RWPE1 (cell line): ENCODE measurements at regions not wholly inside any gene's neighbourhood (a gene's known extent, or its start where the extent isn't known, plus 50 kb on each side); places are given as distances from the start of the nearest gene placed in this dataset.
"Not testable (repeated sequence)": the region's sequence is repeated elsewhere in the genome, so short reads cannot be mapped to it uniquely, and the experiment has no call there.

Source experiments
- CTCF ChIA-PET: fragments of 350-600 bp; sonication (Branson Sonifier 250); formaldehyde crosslinking; extraction: SDS; loops from one replicate; lab custom pipeline; 2021; lab: Yijun Ruan, JAX
- POLR2A ChIA-PET: fragments of 400-600 bp; formaldehyde crosslinking; extraction: SDS; loops from one replicate; lab custom pipeline; 2020; ENCODE audit warnings: antibody characterized with exemption; ENCODE audit not compliant: low non-redundant PET; lab: Yijun Ruan, JAX
- DNase-seq: peaks from one replicate; pipeline ENCODE4 v3.0.0; 2012; ENCODE audit warnings: low spot score
- H3K27ac ChIP-seq: fragments of 450-650 bp; 2 replicates; pipeline ENCODE4 v1.5.1; 2017
- CTCF ChIP-seq: fragments of 450-650 bp; conservative IDR thresholded peaks from 2 replicates; pipeline ENCODE4 v1.5.1; 2017; ENCODE audit warnings: low read depth, mild to moderate bottlenecking

GRCh38 chr20:11509776-11510175 lies 407.9 kb upstream of the BTBD3 start:
- no peak overlapping the region for H3K27ac ChIP-seq
- DNase-seq: no peak
- ChIA-PET POLR2A (no interaction called here), CTCF (no interaction called here)
- no peak for TF ChIP-seq CTCF

- TF ChIP-seq CTCF: no peak
- DNase-seq: no peak
- POLR2A ChIA-PET: no interaction called here
- CTCF ChIA-PET: interaction anchor here (0.8 kb wide), 1 partner anchor 1537 kb away, joined by 4 read pairs; no protein-coding TSS in a partner anchor
- H3K27ac ChIP-seq: no peak overlapping the region
Measured at GRCh38 chr20:11511821-11512220, 405.9 kb upstream of the BTBD3 start.

- H3K27ac ChIP-seq, DNase-seq, CTCF ChIA-PET, POLR2A ChIA-PET: not testable (repeated sequence)
Measured at GRCh38 chr20:11513241-11513745, 404.4 kb upstream of the BTBD3 start.

GRCh38 chr20:11516448-11516847 lies 401.2 kb upstream of the BTBD3 start:
- ChIA-PET CTCF (interaction anchor here (0.7 kb wide), 1 partner anchor 8 kb away, joined by 4 read pairs; no protein-coding TSS in a partner anchor), POLR2A (no interaction called here)
- no peak for DNase-seq
- no peak overlapping the region for H3K27ac ChIP-seq
- no peak for TF ChIP-seq CTCF

GRCh38 chr20:11520596-11520995 lies 397.1 kb upstream of the BTBD3 start:
- H3K27ac ChIP-seq: no peak overlapping the region
- no peak for TF ChIP-seq CTCF
- POLR2A ChIA-PET: no interaction called here
- CTCF ChIA-PET: no interaction called here
- DNase-seq: no peak

GRCh38 chr20:11521476-11522365 lies 396.0 kb upstream of the BTBD3 start:
- CTCF ChIA-PET: no interaction called here
- POLR2A ChIA-PET: no interaction called here
- DNase-seq: no peak
- no peak overlapping the region for H3K27ac ChIP-seq
- TF ChIP-seq CTCF: no peak

- CTCF ChIA-PET: no interaction called here
- no peak for TF ChIP-seq CTCF
- no peak overlapping the region for H3K27ac ChIP-seq
- POLR2A ChIA-PET: no interaction called here
- DNase-seq: no peak
Measured at GRCh38 chr20:11522366-11522741, 395.3 kb upstream of the BTBD3 start.
